ENCODE measurements at regions not wholly inside any gene's neighbourhood (a gene's known extent, or its start where the extent isn't known, plus 50 kb on each side); places are given as distances from the start of the nearest gene placed in this dataset.

- H3K9ac ChIP-seq (ENCODE audit: low read depth, low read length) = no peak overlapping the region
- H4K20me1 ChIP-seq (ENCODE audit: insufficient read depth, low read length) = no peaks in the 10 kb centered on the region
- no peaks in the 10 kb centered on the region for H3K9me3 ChIP-seq (ENCODE audit: insufficient read depth, low read length, severe bottlenecking)
- ATAC-seq (ENCODE audit: insufficient read depth, low read depth) (no peak), DNase-seq (no peak)
- H3K27ac ChIP-seq (ENCODE audit: low read length) = no peak overlapping the region
- H3K27me3 ChIP-seq (ENCODE audit: insufficient read depth, low read length, poor library complexity) = peaks cover 23% of the 10 kb centered on the region
- H3K4me1 ChIP-seq (ENCODE audit: insufficient read depth, low read length) = no peaks in the 10 kb centered on the region
- H3K4me2 ChIP-seq (ENCODE audit: insufficient read depth, low read length) = no peak overlapping the region
- TF ChIP-seq EZH2 (IDR thresholded peaks at IDR 0.05; ENCODE audit: borderline replicate concordance, low read depth, low read length, severe bottlenecking) (no peak), CTCF (IDR thresholded peaks at IDR 0.05; ENCODE audit: borderline replicate concordance, extremely low read depth, low read length, poor library complexity, severe bottlenecking) (no peak)
- H3K36me3 ChIP-seq (ENCODE audit: insufficient read depth, low read length) = no peaks in the 10 kb centered on the region
- no peak overlapping the region for H2AFZ ChIP-seq (ENCODE audit: low read depth, low read length)
- H3K79me2 ChIP-seq (ENCODE audit: insufficient read depth, low read length) = no peaks in the 10 kb centered on the region
- no peak overlapping the region for H3K4me3 ChIP-seq (ENCODE audit: low read depth in 1 of 2, low read length in 2 of 2)
These were observed 306.5 kb upstream of the NR5A2 start for GRCh38 chr1:199721001-199721400.

- Histone ChIP-seq H3K36me3 (ENCODE audit: insufficient read depth, low read length) (no peaks in the 10 kb centered on the region), H3K27me3 (ENCODE audit: insufficient read depth, low read length, poor library complexity) (peaks cover 23% of the 10 kb centered on the region), H3K9me3 (ENCODE audit: insufficient read depth, low read length, severe bottlenecking) (no peaks in the 10 kb centered on the region), H3K4me2 (ENCODE audit: insufficient read depth, low read length) (no peak overlapping the region), H3K4me1 (ENCODE audit: insufficient read depth, low read length) (no peaks in the 10 kb centered on the region), H2AFZ (ENCODE audit: low read depth, low read length) (no peak overlapping the region), H3K79me2 (ENCODE audit: insufficient read depth, low read length) (no peaks in the 10 kb centered on the region), H4K20me1 (ENCODE audit: insufficient read depth, low read length) (no peaks in the 10 kb centered on the region), H3K4me3 (ENCODE audit: low read depth in 1 of 2, low read length in 2 of 2) (no peak overlapping the region), H3K27ac (ENCODE audit: low read length) (no peak overlapping the region), H3K9ac (ENCODE audit: low read depth, low read length) (no peak overlapping the region)
- ATAC-seq (ENCODE audit: insufficient read depth, low read depth) (no peak), DNase-seq (no peak)
- no peak for TF ChIP-seq EZH2 (IDR thresholded peaks at IDR 0.05; ENCODE audit: borderline replicate concordance, low read depth, low read length, severe bottlenecking)
- no peak for TF ChIP-seq CTCF (IDR thresholded peaks at IDR 0.05; ENCODE audit: borderline replicate concordance, extremely low read depth, low read length, poor library complexity, severe bottlenecking)
These were observed 304.1 kb upstream of the NR5A2 start for GRCh38 chr1:199723250-199723956.

GRCh38 chr1:199724049-199724448 is 303.5 kb upstream of the NR5A2 start:
- H3K27ac ChIP-seq (ENCODE audit: low read length) = no peak overlapping the region
- no peak overlapping the region for H3K4me2 ChIP-seq (ENCODE audit: insufficient read depth, low read length)
- no peak overlapping the region for H3K4me3 ChIP-seq (ENCODE audit: low read depth in 1 of 2, low read length in 2 of 2)
- H3K27me3 ChIP-seq (ENCODE audit: insufficient read depth, low read length, poor library complexity) = peaks cover 23% of the 10 kb centered on the region
- H3K79me2 ChIP-seq (ENCODE audit: insufficient read depth, low read length) = no peaks in the 10 kb centered on the region
- no peak for DNase-seq
- no peak overlapping the region for H2AFZ ChIP-seq (ENCODE audit: low read depth, low read length)
- no peaks in the 10 kb centered on the region for H3K9me3 ChIP-seq (ENCODE audit: insufficient read depth, low read length, severe bottlenecking)
- TF ChIP-seq CTCF (IDR thresholded peaks at IDR 0.05; ENCODE audit: borderline replicate concordance, extremely low read depth, low read length, poor library complexity, severe bottlenecking) (no peak), EZH2 (IDR thresholded peaks at IDR 0.05; ENCODE audit: borderline replicate concordance, low read depth, low read length, severe bottlenecking) (no peak)
- H3K9ac ChIP-seq (ENCODE audit: low read depth, low read length) = no peak overlapping the region
- H4K20me1 ChIP-seq (ENCODE audit: insufficient read depth, low read length) = no peaks in the 10 kb centered on the region
- H3K4me1 ChIP-seq (ENCODE audit: insufficient read depth, low read length) = no peaks in the 10 kb centered on the region
- H3K36me3 ChIP-seq (ENCODE audit: insufficient read depth, low read length) = no peaks in the 10 kb centered on the region
- ATAC-seq (ENCODE audit: insufficient read depth, low read depth) = no peak

All from DND-41 (cell line).